Psoas muscle (tissue), 7 donors: ENCODE measurements at regions not wholly inside any gene's neighbourhood (a gene's known extent, or its start where the extent isn't known, plus 50 kb on each side); places are given as distances from the start of the nearest gene placed in this dataset.

Experiments used
- ATAC-seq, 4 donors: fragments of 200-7000 bp; cut with Tn5 transposase; one replicate each; pipeline ENCODE4 v1.9.1; 2020; ENCODE audit warnings: moderate library complexity in 3 of 4, mild to moderate bottlenecking in 2 of 4
- DNase-seq, 2 donors: peaks; one replicate each; pipeline ENCODE4 v3.0.0-alpha.2; 2020
- H3K27ac ChIP-seq: fragments of 200-600 bp; one replicate; pipeline ENCODE4 v1.8.0; 2022
- H3K27me3 ChIP-seq, 3 donors: fragments of 200-600 bp in 1 of 3; one replicate each; pipeline versions ENCODE4 v1.6.1 to v1.8.0; 2013 to 2022; ENCODE audit warnings: low read length in 2 of 3, mild to moderate bottlenecking in 2 of 3, moderate library complexity in 1 of 3; ENCODE audit not compliant: insufficient read depth in 3 of 3
- H3K36me3 ChIP-seq, 2 donors: fragments of 200-600 bp in 1 of 2; one replicate each; pipeline versions ENCODE4 v1.6.1 to v1.8.0; 2013 to 2022; ENCODE audit warnings: low read depth in 1 of 2, mild to moderate bottlenecking in 1 of 2, moderate library complexity in 1 of 2; ENCODE audit not compliant: insufficient read depth in 1 of 2
- H3K4me1 ChIP-seq: fragments of 200-600 bp; one replicate; pipeline ENCODE4 v1.8.0; 2022
- H3K4me3 ChIP-seq: fragments of 200-600 bp; one replicate; pipeline ENCODE4 v1.8.0; 2022; ENCODE audit warnings: mild to moderate bottlenecking
- H3K9me3 ChIP-seq: fragments of 200-600 bp; one replicate; pipeline ENCODE4 v1.8.0; 2022
- CTCF ChIP-seq: fragments of 200-600 bp; IDR thresholded peaks from one replicate; pipeline ENCODE4 v1.8.0; 2022; ENCODE audit warnings: antibody characterized with exemption
- WGBS, 3 donors: extraction: QIAGEN DNeasy Blood & Tissue Kit; methylation state at CpG; one replicate each; pipeline versions ENCODE4 v1.1.6 to v1.1.7; 2013; 5-methylcytosine and 5-hydroxymethylcytosine counted together
- intact Hi-C, 2 donors: fragments of 100-400 bp; cut with DNase I; formaldehyde crosslinking; loops; one replicate each; pipeline versions ENCODE4 v1.11.0 to v1.14.2; 2022
- donor health status: healthy with polysubstance abuse.
- donor health status: DM: no; HTN: no; CAD: no; lungs with moderate emphysema.
- donor health status: Bipolar disorder and iron deficiency.
- donor health status: healthy.
- donor health status: DM: yes; HTN: yes; CAD: no.
- donor health status: DM: no; HTN: no; CAD: no.
- donor health status: DM: yes; HTN: yes; CAD: no.

- ATAC-seq (no peak), DNase-seq (no peak)
- no peaks in the 10 kb centered on the region for H3K4me1 ChIP-seq
- intact Hi-C loops: no loop called here
- H3K27ac ChIP-seq: no peak overlapping the region
- H3K27me3 ChIP-seq: no peaks in the 10 kb centered on the region
- H3K9me3 ChIP-seq: no peaks in the 10 kb centered on the region
- no peaks in the 10 kb centered on the region for H3K36me3 ChIP-seq
- WGBS, 3 donors: 62 to 65% (median 63%) methylated on average over 3 of the region's 3 CpGs
- no peak for TF ChIP-seq CTCF
- no peak overlapping the region for H3K4me3 ChIP-seq
Observed at GRCh38 chr1:82597649-82598048, 796.9 kb downstream of the ADGRL2 start.

DNA sequence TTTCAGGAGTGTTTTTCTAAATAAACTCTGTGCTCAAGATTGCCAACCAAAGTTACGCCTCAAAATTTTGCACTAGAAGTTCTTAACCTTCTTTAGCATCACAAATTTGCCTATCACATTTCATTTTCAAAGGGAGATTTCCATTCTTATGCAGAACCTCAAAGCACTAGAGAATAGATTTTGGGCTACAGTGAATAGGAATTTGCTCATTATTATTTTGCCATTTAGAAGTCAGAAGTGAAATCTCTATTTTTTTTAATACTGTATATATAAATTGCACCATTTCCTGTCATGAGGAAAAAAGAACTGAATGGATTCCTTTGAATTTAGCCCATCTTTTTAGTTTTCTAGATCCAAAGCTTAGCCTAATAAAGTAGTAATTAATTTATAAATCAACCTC, 796.4 kb downstream of the ADGRL2 start:
- 88 to 92% (median 90%) methylated on average over 1 of the region's 1 CpG for WGBS, 3 donors
- no peak for TF ChIP-seq CTCF
- H3K27ac ChIP-seq: no peak overlapping the region
- ATAC-seq (no peak), DNase-seq (no peak)
- H3K9me3 ChIP-seq: no peaks in the 10 kb centered on the region
- H3K4me1 ChIP-seq: no peaks in the 10 kb centered on the region
- intact Hi-C loops: no loop called here
- no peak overlapping the region for H3K4me3 ChIP-seq
- no peaks in the 10 kb centered on the region for H3K27me3 ChIP-seq
- no peaks in the 10 kb centered on the region for H3K36me3 ChIP-seq

DNA sequence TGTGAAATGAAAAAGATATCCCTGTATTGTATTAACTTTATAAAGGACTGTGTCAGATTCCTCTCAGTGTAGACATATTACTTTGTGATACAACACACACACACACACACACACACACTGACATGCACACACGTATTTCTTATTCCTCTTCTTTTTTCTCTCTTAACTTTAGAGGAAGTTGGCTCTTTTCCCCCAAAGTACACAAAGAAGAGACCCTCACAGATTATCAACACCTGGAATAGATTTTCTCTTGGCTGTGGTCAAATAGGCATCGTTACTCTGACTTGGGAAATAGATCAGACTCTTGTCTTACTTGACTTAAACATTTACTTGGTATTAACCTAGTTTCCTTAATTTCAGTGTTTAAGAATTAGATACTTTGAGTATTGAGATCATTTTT, 792.8 kb downstream of the ADGRL2 start:
- Histone ChIP-seq H3K27me3 (no peaks in the 10 kb centered on the region), H3K27ac (no peak overlapping the region), H3K36me3 (no peaks in the 10 kb centered on the region), H3K4me1 (no peaks in the 10 kb centered on the region), H3K9me3 (no peaks in the 10 kb centered on the region), H3K4me3 (no peak overlapping the region)
- intact Hi-C loops: no loop called here
- WGBS, 3 donors: 55 to 68% (median 56%) methylated on average over 2 of the region's 2 CpGs
- no peak for ATAC-seq
- TF ChIP-seq CTCF: no peak
- DNase-seq: no peak

GRCh38 chr1:82589588-82589987, 788.9 kb downstream of the ADGRL2 start:
- no peak for DNase-seq
- H3K4me1 ChIP-seq: no peaks in the 10 kb centered on the region
- H3K9me3 ChIP-seq: no peaks in the 10 kb centered on the region
- no peaks in the 10 kb centered on the region for H3K27me3 ChIP-seq
- no peak for ATAC-seq
- no peak overlapping the region for H3K27ac ChIP-seq
- H3K4me3 ChIP-seq: no peak overlapping the region
- 91 to 95% (median 94%) methylated on average over 5 of the region's 5 CpGs for WGBS, 3 donors
- TF ChIP-seq CTCF: no peak
- intact Hi-C loops: no loop called here
- no peaks in the 10 kb centered on the region for H3K36me3 ChIP-seq

GRCh38 chr1:82587371-82587770, 786.6 kb downstream of the ADGRL2 start:
- no peak overlapping the region for H3K27ac ChIP-seq

More at GRCh38 chr1:82587371-82587770, 786.6 kb downstream of the ADGRL2 start:
- DNase-seq (no peak), ATAC-seq (no peak)
- H3K4me1 ChIP-seq: no peaks in the 10 kb centered on the region
- no peaks in the 10 kb centered on the region for H3K36me3 ChIP-seq
- TF ChIP-seq CTCF: no peak
- H3K27me3 ChIP-seq: no peaks in the 10 kb centered on the region
- intact Hi-C loops: no loop called here
- no peaks in the 10 kb centered on the region for H3K9me3 ChIP-seq
- 69 to 79% (median 73%) methylated on average over 1 of the region's 1 CpG for whole genome bisulfite sequencing, 3 donors
- H3K4me3 ChIP-seq: no peak overlapping the region
